Chondrocyte (in vitro differentiated cells): ENCODE measurements at regions not wholly inside any gene's neighbourhood (a gene's known extent, or its start where the extent isn't known, plus 50 kb on each side); places are given as distances from the start of the nearest gene placed in this dataset.

Experiments
- DNase-seq: peaks from one replicate; pipeline ENCODE4 v3.0.0; 2021; ENCODE audit warnings: mixed read lengths, low spot score
- H3K27ac Mint-ChIP-seq: one replicate; pipeline ENCODE4 v1.8.0; 2021; ENCODE audit warnings: mild to moderate bottlenecking, moderate library complexity, mixed read lengths; ENCODE audit not compliant: unreplicated experiment
- H3K27me3 Mint-ChIP-seq: 2 replicates; pipeline ENCODE4 v1.8.0; 2021; ENCODE audit warnings: low read depth, mixed read lengths
- H3K36me3 Mint-ChIP-seq: 2 replicates; pipeline ENCODE4 v1.8.0; 2021; ENCODE audit warnings: low read depth, mixed read lengths
- H3K4me1 Mint-ChIP-seq: 2 replicates; pipeline ENCODE4 v1.8.0; 2021; ENCODE audit warnings: low read depth, mild to moderate bottlenecking, mixed read lengths
- H3K4me3 Mint-ChIP-seq: one replicate; pipeline ENCODE4 v1.8.0; 2021; ENCODE audit warnings: mild to moderate bottlenecking, moderate library complexity, mixed read lengths; ENCODE audit not compliant: unreplicated experiment
- H3K9me3 Mint-ChIP-seq: 2 replicates; pipeline ENCODE4 v1.8.0; 2021; ENCODE audit warnings: low read depth, mixed read lengths
- TF ChIP-seq, protein P1 (sequence below): fragments of 200-600 bp; sonication (generic); IDR thresholded peaks from 2 replicates; pipeline ENCODE4 v1.5.0; 2021; ENCODE audit warnings: antibody characterized with exemption, mild to moderate bottlenecking, moderate library complexity

DNA sequence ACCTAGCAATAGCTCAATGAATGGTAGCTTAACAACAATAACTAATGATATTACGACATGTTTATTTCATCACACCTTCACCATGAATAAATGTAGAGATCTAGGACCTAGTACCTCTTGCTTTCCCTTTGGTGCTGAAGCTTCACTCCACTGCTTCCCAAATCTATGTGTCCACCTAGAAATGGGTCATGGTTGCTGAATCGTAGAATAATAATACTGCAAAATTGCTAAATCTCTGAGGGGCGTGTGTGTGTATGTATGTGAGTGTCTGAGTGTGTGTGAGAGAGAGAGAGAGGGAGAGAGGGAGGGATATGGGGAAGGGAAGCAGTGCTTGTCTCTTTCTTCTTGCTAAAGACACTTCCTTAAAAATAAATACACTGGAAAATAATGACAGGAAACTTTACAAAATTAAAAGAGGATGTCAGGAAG lies 109.3 kb upstream of the BMP2K start:
- TF ChIP-seq, protein P1, sequence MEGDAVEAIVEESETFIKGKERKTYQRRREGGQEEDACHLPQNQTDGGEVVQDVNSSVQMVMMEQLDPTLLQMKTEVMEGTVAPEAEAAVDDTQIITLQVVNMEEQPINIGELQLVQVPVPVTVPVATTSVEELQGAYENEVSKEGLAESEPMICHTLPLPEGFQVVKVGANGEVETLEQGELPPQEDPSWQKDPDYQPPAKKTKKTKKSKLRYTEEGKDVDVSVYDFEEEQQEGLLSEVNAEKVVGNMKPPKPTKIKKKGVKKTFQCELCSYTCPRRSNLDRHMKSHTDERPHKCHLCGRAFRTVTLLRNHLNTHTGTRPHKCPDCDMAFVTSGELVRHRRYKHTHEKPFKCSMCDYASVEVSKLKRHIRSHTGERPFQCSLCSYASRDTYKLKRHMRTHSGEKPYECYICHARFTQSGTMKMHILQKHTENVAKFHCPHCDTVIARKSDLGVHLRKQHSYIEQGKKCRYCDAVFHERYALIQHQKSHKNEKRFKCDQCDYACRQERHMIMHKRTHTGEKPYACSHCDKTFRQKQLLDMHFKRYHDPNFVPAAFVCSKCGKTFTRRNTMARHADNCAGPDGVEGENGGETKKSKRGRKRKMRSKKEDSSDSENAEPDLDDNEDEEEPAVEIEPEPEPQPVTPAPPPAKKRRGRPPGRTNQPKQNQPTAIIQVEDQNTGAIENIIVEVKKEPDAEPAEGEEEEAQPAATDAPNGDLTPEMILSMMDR: no peak
- peaks cover 13% of the 10 kb centered on the region for H3K4me1 Mint-ChIP-seq
- H3K27me3 Mint-ChIP-seq: no peaks in the 10 kb centered on the region
- H3K9me3 Mint-ChIP-seq: no peaks in the 10 kb centered on the region
- H3K27ac Mint-ChIP-seq: no peak overlapping the region
- H3K36me3 Mint-ChIP-seq: peaks cover 1% of the 10 kb centered on the region
- no peak overlapping the region for H3K4me3 Mint-ChIP-seq
- no peak for DNase-seq

DNA sequence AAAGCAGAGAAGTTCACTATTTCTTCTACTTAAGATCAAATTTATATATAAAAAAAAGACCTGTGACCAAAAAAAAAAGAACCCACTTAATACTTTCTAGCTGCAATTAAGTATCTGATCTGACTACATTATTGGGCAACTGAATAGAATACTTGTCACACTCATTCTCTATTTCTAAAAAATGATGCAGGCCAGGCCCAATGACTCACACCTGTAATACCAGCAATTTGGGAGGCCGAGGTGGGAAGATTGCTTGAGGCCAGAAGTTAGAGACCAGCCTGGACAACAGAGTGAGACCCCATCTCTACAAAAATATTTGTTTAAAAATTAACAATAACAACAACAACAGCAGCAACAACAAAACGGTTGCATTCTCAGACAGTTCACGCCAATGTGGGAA lies 108.8 kb upstream of the BMP2K start:
- Mint-ChIP-seq H3K27me3 (no peaks in the 10 kb centered on the region), H3K36me3 (peaks cover 1% of the 10 kb centered on the region), H3K4me1 (peaks cover 9% of the 10 kb centered on the region), H3K4me3 (no peak overlapping the region), H3K9me3 (no peaks in the 10 kb centered on the region), H3K27ac (no peak overlapping the region)
- no peak for DNase-seq
- TF ChIP-seq, protein P1: no peak

DNA sequence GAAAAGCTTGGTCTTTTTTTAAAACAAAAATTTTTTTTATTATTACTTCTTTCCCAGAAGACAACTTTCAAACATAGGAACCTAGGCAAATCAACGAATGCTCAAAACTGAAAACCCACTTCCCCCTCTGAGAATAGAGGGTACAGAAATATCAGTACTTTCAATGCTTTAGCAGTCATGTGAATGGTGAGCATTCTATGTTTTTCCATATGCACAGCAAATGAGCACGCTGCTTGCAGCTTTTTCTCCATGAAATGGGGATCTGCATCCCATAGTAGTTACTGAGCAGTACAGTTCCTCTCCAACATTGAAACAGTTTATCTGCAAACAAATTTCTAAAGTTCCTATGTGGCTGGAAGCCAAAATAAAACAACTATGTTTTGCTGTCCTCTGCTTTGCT lies 108.4 kb upstream of the BMP2K start:
- Mint-ChIP-seq H3K4me1 (peaks cover 6% of the 10 kb centered on the region), H3K9me3 (no peaks in the 10 kb centered on the region), H3K27me3 (no peaks in the 10 kb centered on the region), H3K27ac (no peak overlapping the region), H3K4me3 (no peak overlapping the region), H3K36me3 (peaks cover 1% of the 10 kb centered on the region)
- no peak for DNase-seq
- TF ChIP-seq, protein P1: no peak

DNA sequence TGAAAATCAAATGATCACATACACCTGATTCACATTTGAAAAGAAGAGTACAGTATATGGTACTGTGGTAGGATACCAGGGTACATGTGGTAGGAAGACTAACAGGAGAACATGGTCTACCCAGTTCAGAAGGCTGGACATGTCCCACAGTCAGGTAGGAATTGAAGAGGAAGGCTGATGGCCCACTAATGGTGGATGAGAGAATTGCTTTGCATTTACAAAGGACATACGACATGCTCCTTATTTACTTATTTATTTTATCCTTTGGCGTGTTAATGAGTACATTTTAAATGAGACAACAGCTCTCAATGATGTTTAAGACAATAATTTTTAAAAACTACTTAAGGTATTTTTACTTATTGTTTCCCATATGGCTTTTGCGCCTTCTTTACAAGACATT lies 106.7 kb upstream of the BMP2K start:
- H3K4me1 Mint-ChIP-seq: peaks cover 4% of the 10 kb centered on the region
- H3K4me3 Mint-ChIP-seq: no peak overlapping the region
- H3K9me3 Mint-ChIP-seq: no peaks in the 10 kb centered on the region
- no peaks in the 10 kb centered on the region for H3K27me3 Mint-ChIP-seq
- TF ChIP-seq, protein P1: peak; percentile 25
- H3K36me3 Mint-ChIP-seq: no peaks in the 10 kb centered on the region
- no peak for DNase-seq
- H3K27ac Mint-ChIP-seq: no peak overlapping the region

DNA sequence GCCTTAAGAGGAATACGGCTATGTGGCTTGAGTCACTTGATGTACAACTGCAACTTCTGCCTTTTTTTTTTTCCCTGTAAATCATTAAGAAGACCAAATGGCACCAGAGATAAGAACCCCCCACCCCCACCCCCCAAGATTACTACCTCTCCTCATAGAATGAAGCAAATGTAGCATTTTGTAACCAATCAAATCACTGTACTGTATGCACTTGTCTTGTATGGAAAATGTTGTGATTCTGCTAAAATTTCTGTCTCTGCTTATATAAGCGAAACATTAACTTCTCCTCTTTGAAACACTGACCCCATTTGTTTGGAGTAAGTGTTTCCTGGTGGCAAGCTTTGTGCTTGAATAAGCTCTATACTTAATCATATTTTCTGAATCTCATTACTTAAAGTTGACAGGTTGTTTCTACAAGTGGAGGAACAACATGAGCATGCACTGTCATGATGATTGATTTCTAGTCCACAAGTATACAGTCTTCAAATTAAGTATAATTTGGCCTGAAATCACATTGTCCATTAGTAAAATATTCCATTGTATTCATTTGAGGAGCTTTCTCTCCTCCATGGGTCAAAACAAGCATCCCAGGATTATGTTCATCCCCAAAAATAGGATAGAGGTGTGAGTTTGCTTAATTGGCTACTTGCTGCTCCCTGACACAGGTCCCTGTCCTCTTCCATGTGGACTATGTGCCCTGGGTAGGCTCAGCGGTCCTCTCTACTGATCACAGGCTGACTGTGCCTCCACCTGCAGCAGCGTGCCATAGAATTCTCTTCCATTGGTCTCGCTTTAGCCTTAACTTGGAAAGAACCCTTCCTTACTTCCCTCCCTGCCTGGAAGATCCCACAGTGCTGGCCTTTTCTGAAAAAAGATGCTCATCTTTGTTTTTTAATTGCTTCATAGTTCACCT lies 104.0 kb upstream of the BMP2K start:
- no peak for DNase-seq
- Mint-ChIP-seq H3K9me3 (peaks cover 3% of the 10 kb centered on the region), H3K27me3 (no peaks in the 10 kb centered on the region), H3K4me3 (no peak overlapping the region), H3K27ac (no peak overlapping the region), H3K36me3 (no peaks in the 10 kb centered on the region), H3K4me1 (no peaks in the 10 kb centered on the region)
- TF ChIP-seq, protein P1: no peak
